Astrocyte (in vitro differentiated cells and primary cell): ENCODE measurements at regions not wholly inside any gene's neighbourhood (a gene's known extent, or its start where the extent isn't known, plus 50 kb on each side); places are given as distances from the start of the nearest gene placed in this dataset.

Source experiments
- DNase-seq: peaks from one replicate; pipeline ENCODE4 v3.0.0-alpha.2; 2010; ENCODE audit warnings: low read depth
- FAIRE-seq: peaks from 2 replicates; lab custom pipeline; 2011; peaks lifted over from hg19 to GRCh38; lab: Jason Lieb, UNC
- H2AFZ ChIP-seq: 2 replicates; pipeline ENCODE4 v1.6.0; 2012; ENCODE audit warnings: low read depth, low read length, inconsistent platforms
- H3K27ac ChIP-seq: 2 replicates; pipeline ENCODE4 v1.5.1; 2011; ENCODE audit warnings: low read depth, low read length, inconsistent platforms
- H3K27me3 ChIP-seq: 2 replicates; pipeline ENCODE4 v1.6.0; 2011; ENCODE audit warnings: low read length, inconsistent platforms; ENCODE audit not compliant: insufficient read depth
- H3K36me3 ChIP-seq: 2 replicates; pipeline ENCODE4 v1.5.1; 2011; ENCODE audit warnings: low read length, inconsistent platforms; ENCODE audit not compliant: insufficient read depth
- H3K4me1 ChIP-seq: 2 replicates; pipeline ENCODE4 v1.5.1; 2011; ENCODE audit warnings: low read length, inconsistent platforms; ENCODE audit not compliant: insufficient read depth
- H3K4me2 ChIP-seq: 2 replicates; pipeline ENCODE4 v1.6.0; 2012; ENCODE audit warnings: low read length, inconsistent platforms
- H3K4me3 ChIP-seq: 2 replicates; pipeline ENCODE4 v1.5.1; 2011; ENCODE audit warnings: low read depth, mild to moderate bottlenecking, low read length, inconsistent platforms; ENCODE audit not compliant: insufficient read depth
- H3K79me2 ChIP-seq: 2 replicates; pipeline ENCODE4 v1.6.0; 2012; ENCODE audit warnings: mild to moderate bottlenecking, low read length, inconsistent platforms; ENCODE audit not compliant: insufficient read depth
- H3K9ac ChIP-seq: 2 replicates; pipeline ENCODE4 v1.6.0; 2012; ENCODE audit warnings: mild to moderate bottlenecking, low read length, inconsistent platforms
- H3K9me3 ChIP-seq: 2 replicates; pipeline ENCODE4 v1.5.1; 2012; ENCODE audit warnings: low read depth, mild to moderate bottlenecking, low read length, inconsistent platforms; ENCODE audit not compliant: insufficient read depth
- H4K20me1 ChIP-seq: 2 replicates; pipeline ENCODE4 v1.6.0; 2012; ENCODE audit warnings: low read length, inconsistent platforms; ENCODE audit not compliant: insufficient read depth
- H3K27ac Mint-ChIP-seq: one replicate; pipeline ENCODE4 v1.8.0; 2021; ENCODE audit warnings: mild to moderate bottlenecking, mixed read lengths; ENCODE audit not compliant: unreplicated experiment
- H3K27me3 Mint-ChIP-seq: one replicate; pipeline ENCODE4 v1.8.0; 2021; ENCODE audit warnings: low read depth, mixed read lengths; ENCODE audit not compliant: unreplicated experiment
- H3K36me3 Mint-ChIP-seq: one replicate; pipeline ENCODE4 v1.8.0; 2021; ENCODE audit warnings: low read depth, mixed read lengths; ENCODE audit not compliant: unreplicated experiment
- H3K4me1 Mint-ChIP-seq: one replicate; pipeline ENCODE4 v1.8.0; 2021; ENCODE audit warnings: low read depth, mixed read lengths; ENCODE audit not compliant: unreplicated experiment
- H3K4me3 Mint-ChIP-seq: one replicate; pipeline ENCODE4 v1.8.0; 2021; ENCODE audit warnings: mild to moderate bottlenecking, moderate library complexity, mixed read lengths; ENCODE audit not compliant: unreplicated experiment
- H3K9me3 Mint-ChIP-seq: one replicate; pipeline ENCODE4 v1.8.0; 2021; ENCODE audit warnings: mild to moderate bottlenecking, mixed read lengths; ENCODE audit not compliant: unreplicated experiment
- CTCF ChIP-seq: IDR thresholded peaks from 2 replicates; pipeline ENCODE4 v1.5.1; 2011; ENCODE audit warnings: low read depth, mild to moderate bottlenecking, inconsistent platforms, low read length, moderate library complexity; ENCODE audit not compliant: insufficient read depth
- EZH2 ChIP-seq: IDR thresholded peaks from 2 replicates; pipeline ENCODE4 v1.6.1; 2012; ENCODE audit warnings: mild to moderate bottlenecking, low read length, inconsistent platforms; ENCODE audit not compliant: insufficient read depth

DNA sequence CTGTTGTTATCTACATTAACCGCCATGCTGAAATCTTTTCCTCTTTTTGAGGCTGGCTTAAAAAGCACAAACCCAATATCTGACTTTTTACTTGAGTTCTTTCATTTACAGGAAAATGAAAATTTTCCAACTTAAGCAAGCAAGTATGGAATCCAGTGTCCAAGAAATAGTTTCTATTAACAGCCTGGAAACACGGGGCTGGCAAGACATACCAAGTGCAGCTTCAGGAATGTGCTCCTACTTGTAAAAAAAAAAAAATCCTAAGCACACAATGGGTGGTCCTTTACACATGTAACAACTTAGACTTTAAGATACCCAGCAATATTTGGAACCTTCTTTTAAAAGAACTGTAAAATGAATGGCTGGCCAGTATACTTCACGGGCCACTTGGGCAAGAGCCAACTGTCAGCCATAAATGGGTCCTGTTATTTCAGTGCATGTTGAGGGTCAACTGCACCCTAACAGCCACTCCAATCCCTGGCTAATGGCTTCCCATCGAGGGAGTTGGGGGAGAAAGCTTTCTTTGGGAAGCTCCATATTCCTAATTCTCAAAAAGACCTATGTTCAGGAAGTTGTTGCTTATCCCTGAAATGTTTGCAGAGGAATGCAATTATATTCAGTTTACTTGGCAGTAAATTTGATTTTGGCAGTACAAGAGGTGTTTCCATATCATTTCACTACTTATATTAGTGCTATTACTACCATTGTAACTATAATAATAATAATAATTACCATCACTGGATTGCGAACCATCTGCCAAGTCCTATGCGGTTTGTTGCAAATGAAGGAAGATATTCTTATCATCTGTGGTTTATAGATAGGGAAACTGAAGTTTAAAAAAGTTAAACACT, 236.4 kb upstream of the TMEM72 start:
- no peak overlapping the region for H3K4me3 Mint-ChIP-seq
- Histone ChIP-seq H3K4me1 (no peaks in the 10 kb centered on the region), H3K9ac (no peak overlapping the region), H3K27ac (no peak overlapping the region), H3K4me2 (no peak overlapping the region), H3K27me3 (no peaks in the 10 kb centered on the region), H2AFZ (no peak overlapping the region), H3K4me3 (no peak overlapping the region), H4K20me1 (no peaks in the 10 kb centered on the region), H3K36me3 (no peaks in the 10 kb centered on the region), H3K79me2 (no peaks in the 10 kb centered on the region), H3K9me3 (no peaks in the 10 kb centered on the region)
- FAIRE-seq (peak; percentile 43), DNase-seq (peak; percentile 45)
- no peaks in the 10 kb centered on the region for H3K27me3 Mint-ChIP-seq
- no peak overlapping the region for H3K27ac Mint-ChIP-seq
- TF ChIP-seq CTCF = no peak
- no peak for TF ChIP-seq EZH2
- H3K9me3 Mint-ChIP-seq = no peaks in the 10 kb centered on the region
- H3K4me1 Mint-ChIP-seq = no peaks in the 10 kb centered on the region
- no peaks in the 10 kb centered on the region for H3K36me3 Mint-ChIP-seq

GRCh38 chr10:44675387-44675874, 235.7 kb upstream of the TMEM72 start:
- H3K27me3 ChIP-seq = no peaks in the 10 kb centered on the region
- no peak overlapping the region for H3K4me3 ChIP-seq
- H3K9me3 Mint-ChIP-seq = no peaks in the 10 kb centered on the region
- H3K4me2 ChIP-seq = no peak overlapping the region
- no peaks in the 10 kb centered on the region for H3K27me3 Mint-ChIP-seq
- no peak overlapping the region for H3K4me3 Mint-ChIP-seq
- no peaks in the 10 kb centered on the region for H4K20me1 ChIP-seq
- FAIRE-seq (no peak), DNase-seq (no peak)
- no peaks in the 10 kb centered on the region for H3K9me3 ChIP-seq
- no peak overlapping the region for H3K27ac ChIP-seq
- no peak overlapping the region for H3K9ac ChIP-seq
- H3K4me1 Mint-ChIP-seq = no peaks in the 10 kb centered on the region
- no peaks in the 10 kb centered on the region for H3K36me3 ChIP-seq
- H2AFZ ChIP-seq = no peak overlapping the region
- no peaks in the 10 kb centered on the region for H3K36me3 Mint-ChIP-seq
- TF ChIP-seq CTCF = no peak
- TF ChIP-seq EZH2 = no peak
- H3K4me1 ChIP-seq = no peaks in the 10 kb centered on the region
- H3K79me2 ChIP-seq = no peaks in the 10 kb centered on the region
- H3K27ac Mint-ChIP-seq = no peak overlapping the region

DNA sequence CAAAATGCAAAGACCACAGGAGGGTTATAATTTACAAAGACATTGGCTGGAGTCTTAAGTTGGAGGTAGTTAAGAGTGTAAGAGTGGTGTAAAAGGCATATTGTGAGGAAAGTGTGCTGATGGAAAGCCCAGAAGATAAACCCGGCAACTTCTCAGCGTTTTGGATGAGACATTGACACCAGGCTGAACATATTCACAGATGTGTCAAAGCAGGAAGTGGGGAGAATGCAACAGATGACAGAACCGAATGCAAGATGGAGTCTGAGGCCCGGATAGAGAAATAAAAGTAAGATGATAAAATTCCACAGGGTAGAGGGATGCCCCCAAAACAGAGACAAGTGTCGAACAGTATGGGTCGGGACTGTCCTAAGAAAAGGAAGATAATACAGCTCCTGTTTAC, 230.4 kb upstream of the TMEM72 start:
- H3K36me3 Mint-ChIP-seq = no peaks in the 10 kb centered on the region
- H3K27me3 Mint-ChIP-seq = no peaks in the 10 kb centered on the region
- no peak overlapping the region for H3K27ac Mint-ChIP-seq
- DNase-seq = no peak
- Histone ChIP-seq H3K27ac (no peak overlapping the region), H3K9me3 (no peaks in the 10 kb centered on the region), H3K36me3 (no peaks in the 10 kb centered on the region), H3K9ac (no peak overlapping the region), H3K27me3 (no peaks in the 10 kb centered on the region), H3K79me2 (no peaks in the 10 kb centered on the region), H4K20me1 (no peaks in the 10 kb centered on the region), H3K4me2 (no peak overlapping the region), H3K4me1 (no peaks in the 10 kb centered on the region), H2AFZ (no peak overlapping the region), H3K4me3 (no peak overlapping the region)
- H3K4me1 Mint-ChIP-seq = no peaks in the 10 kb centered on the region
- TF ChIP-seq EZH2 (no peak), CTCF (no peak)
- H3K9me3 Mint-ChIP-seq = no peaks in the 10 kb centered on the region
- no peak overlapping the region for H3K4me3 Mint-ChIP-seq
- no peak for FAIRE-seq
